A549 (cell line): ENCODE measurements at regions not wholly inside any gene's neighbourhood (a gene's known extent, or its start where the extent isn't known, plus 50 kb on each side); places are given as distances from the start of the nearest gene placed in this dataset.

ENCODE experiments used
- ATAC-seq, 2 experiments: fragments of 200-7000 bp in 1 of 2; fragments of >200 bp in 1 of 2; cut with Nextera tagmentation in 1 of 2; cut with Tn5 transposase in 1 of 2; 3 replicates each; pipeline versions ENCODE4 v1.8.0 to v1.9.1; 2018 to 2020; ENCODE audit warnings: mild to moderate bottlenecking in 1 of 2, moderate library complexity in 1 of 2
- CTCF ChIA-PET: fragments of 300-600 bp; sonication (Branson Sonifier 250); formaldehyde crosslinking; extraction: SDS; loops from one replicate; lab custom pipeline; 2021; ENCODE audit warnings: antibody characterized with exemption, inconsistent platforms; lab: Yijun Ruan, JAX
- POLR2A ChIA-PET: fragments of 350-600 bp; formaldehyde crosslinking; extraction: SDS; loops from one replicate; lab custom pipeline; 2021; ENCODE audit warnings: antibody characterized with exemption, inconsistent platforms; lab: Yijun Ruan, JAX
- DNase-seq, 2 experiments: peaks; one replicate each; pipeline versions ENCODE4 v3.0.0 to v3.0.0-alpha.2; 2011 to 2016; ENCODE audit warnings: low read depth in 1 of 2, low spot score in 1 of 2
- FAIRE-seq: peaks from 2 replicates; lab custom pipeline; 2011; peaks lifted over from hg19 to GRCh38; lab: Jason Lieb, UNC
- H3K27ac ChIP-seq, 2 experiments: fragments of >200 bp; sonication (Bioruptor Twin); formaldehyde crosslinking; 3 replicates each; pipeline ENCODE4 v1.5.1; 2016 to 2017
- H3K4me1 ChIP-seq: fragments of >200 bp; sonication (Bioruptor Twin); formaldehyde crosslinking; 3 replicates; pipeline ENCODE4 v1.6.1; 2016
- H3K4me2 ChIP-seq: fragments of >200 bp; sonication (Bioruptor Twin); formaldehyde crosslinking; 3 replicates; pipeline ENCODE4 v1.6.1; 2016
- H3K4me3 ChIP-seq: fragments of >200 bp; sonication (Bioruptor Twin); formaldehyde crosslinking; 3 replicates; pipeline ENCODE4 v1.5.1; 2016
- H3K9me3 ChIP-seq: fragments of >200 bp; sonication (Bioruptor Twin); formaldehyde crosslinking; 3 replicates; pipeline ENCODE4 v1.6.1; 2016
- ATOH8 ChIP-seq: fragments of 250-450 bp; sonication (Bioruptor Pico); IDR thresholded peaks from 2 replicates; pipeline ENCODE4 v1.5.0; 2020; ENCODE audit warnings: low read depth, mild to moderate bottlenecking, moderate library complexity
- BHLHE40 ChIP-seq: IDR thresholded peaks from 2 replicates; pipeline ENCODE4 v1.6.1; 2012; ENCODE audit warnings: low read depth, low read length, inconsistent platforms
- CBX8 ChIP-seq: fragments of 200-600 bp; sonication (generic); IDR thresholded peaks from 2 replicates; pipeline ENCODE4 v1.6.1; 2016
- CHD4 ChIP-seq: fragments of 200-600 bp; sonication (generic); IDR thresholded peaks from 2 replicates; pipeline ENCODE4 v1.6.1; 2016; ENCODE audit warnings: antibody characterized with exemption, mild to moderate bottlenecking, borderline replicate concordance
- ESRRA ChIP-seq: fragments of 150-350 bp; IDR thresholded peaks from 2 replicates; pipeline ENCODE4 v1.6.1; 2014; ENCODE audit warnings: mild to moderate bottlenecking, low read length, borderline replicate concordance
- FOSB ChIP-seq: fragments of 250-450 bp; sonication (Bioruptor Pico); IDR thresholded peaks from 2 replicates; pipeline ENCODE4 v1.5.0; 2020; ENCODE audit warnings: mild to moderate bottlenecking, moderate library complexity
- FOXS1 ChIP-seq: fragments of 250-450 bp; sonication (Bioruptor Pico); IDR thresholded peaks from 2 replicates; pipeline ENCODE4 v1.5.0; 2020; ENCODE audit warnings: mild to moderate bottlenecking, moderate library complexity
- GATA3 ChIP-seq: IDR thresholded peaks from 2 replicates; pipeline ENCODE4 v1.6.1; 2012; ENCODE audit warnings: borderline replicate concordance
- HDAC2 ChIP-seq: fragments of 200-600 bp; sonication (generic); IDR thresholded peaks from 2 replicates; pipeline ENCODE4 v1.6.1; 2016
- HES2 ChIP-seq: fragments of >200 bp; sonication (Bioruptor Twin); formaldehyde crosslinking; IDR thresholded peaks from 2 replicates; pipeline ENCODE4 v1.6.1; 2016
- HMGXB4 ChIP-seq: fragments of 250-450 bp; sonication (Bioruptor Pico); IDR thresholded peaks from 2 replicates; pipeline ENCODE4 v1.5.0; 2021; ENCODE audit warnings: mild to moderate bottlenecking, moderate library complexity, borderline replicate concordance
- HOXB13 ChIP-seq: fragments of 250-450 bp; sonication (Bioruptor Pico); IDR thresholded peaks from 2 replicates; pipeline ENCODE4 v1.5.0; 2020; ENCODE audit warnings: low read depth, mild to moderate bottlenecking, moderate library complexity
- HOXB5 ChIP-seq: fragments of 250-450 bp; sonication (Bioruptor Pico); IDR thresholded peaks from 2 replicates; pipeline ENCODE4 v1.5.0; 2020; ENCODE audit warnings: mild to moderate bottlenecking, moderate library complexity
- JUNB ChIP-seq: fragments of >200 bp; sonication (Bioruptor Twin); formaldehyde crosslinking; IDR thresholded peaks from 2 replicates; pipeline ENCODE4 v1.6.1; 2016
- KDM5A ChIP-seq: fragments of 200-600 bp; sonication (generic); IDR thresholded peaks from 2 replicates; pipeline ENCODE4 v1.6.1; 2016; ENCODE audit warnings: antibody characterized with exemption, mild to moderate bottlenecking
- MAX ChIP-seq: IDR thresholded peaks from 2 replicates; pipeline ENCODE4 v1.6.1; 2012
- MAZ ChIP-seq: fragments of 150-350 bp; IDR thresholded peaks from 2 replicates; pipeline ENCODE4 v1.6.1; 2014; ENCODE audit warnings: antibody characterized with exemption, low read depth, low read length, borderline replicate concordance
- MYC ChIP-seq: IDR thresholded peaks from 2 replicates; pipeline ENCODE4 v1.6.1; 2012; ENCODE audit warnings: mild to moderate bottlenecking, inconsistent platforms, low read length, improper control_type of control experiment, borderline replicate concordance
- NR3C1 ChIP-seq: fragments of >200 bp; sonication (Bioruptor Twin); formaldehyde crosslinking; IDR thresholded peaks from 3 replicates; pipeline ENCODE4 v1.6.1; 2017
- PBX3 ChIP-seq: IDR thresholded peaks from 2 replicates; pipeline ENCODE4 v1.6.1; 2012
- RARB ChIP-seq: fragments of 250-450 bp; sonication (Bioruptor Pico); IDR thresholded peaks from 2 replicates; pipeline ENCODE4 v1.8.0; 2021; ENCODE audit warnings: mild to moderate bottlenecking, moderate library complexity
- REST ChIP-seq: fragments of 200-600 bp; sonication (generic); IDR thresholded peaks from 2 replicates; pipeline ENCODE4 v1.6.1; 2016; ENCODE audit warnings: antibody characterized with exemption, mild to moderate bottlenecking, moderate library complexity
- RNF2 ChIP-seq: fragments of 200-600 bp; sonication (generic); IDR thresholded peaks from 2 replicates; pipeline ENCODE4 v1.6.1; 2016; ENCODE audit warnings: low read depth, mild to moderate bottlenecking, antibody characterized with exemption, moderate library complexity, borderline replicate concordance
- SMC3 ChIP-seq: fragments of >200 bp; sonication (Bioruptor Twin); formaldehyde crosslinking; IDR thresholded peaks from 3 replicates; pipeline ENCODE4 v1.6.1; 2018; ENCODE audit warnings: inconsistent platforms
- SREBF2 ChIP-seq: fragments of 450-650 bp; IDR thresholded peaks from 2 replicates; pipeline ENCODE4 v1.6.1; 2014; ENCODE audit warnings: mild to moderate bottlenecking, moderate library complexity
- TFCP2L1 ChIP-seq: fragments of 250-450 bp; sonication (Bioruptor Pico); IDR thresholded peaks from 2 replicates; pipeline ENCODE4 v1.5.0; 2021; ENCODE audit warnings: mild to moderate bottlenecking
- ZC3H11A ChIP-seq: fragments of 450-650 bp; IDR thresholded peaks from 2 replicates; pipeline ENCODE4 v1.6.1; 2014; ENCODE audit warnings: antibody characterized with exemption, mild to moderate bottlenecking
- ZNF302 ChIP-seq: fragments of 250-450 bp; sonication (Bioruptor Pico); IDR thresholded peaks from 2 replicates; pipeline ENCODE4 v1.9.0; 2021; ENCODE audit warnings: inconsistent platforms, mild to moderate bottlenecking, moderate library complexity
- WGBS: methylation state at CpG from one replicate; pipeline ENCODE4 v1.1.6; 2017; ENCODE audit errors: missing lambda C conversion rate; 5-methylcytosine and 5-hydroxymethylcytosine counted together

- Histone ChIP-seq H3K4me2 (no peak overlapping the region), H3K4me1 (no peaks in the 10 kb centered on the region), H3K4me3 (no peak overlapping the region), H3K27ac (no peak overlapping the region), H3K9me3 (no peaks in the 10 kb centered on the region)
- TF ChIP-seq ATOH8 (CRISPR knock-in tag) (no peak), CBX8 (no peak), HDAC2 (no peak), HOXB13 (CRISPR knock-in tag) (no peak), HMGXB4 (CRISPR knock-in tag) (no peak), TFCP2L1 (CRISPR knock-in tag) (no peak), ZNF302 (CRISPR knock-in tag) (no peak), RARB (no peak), HOXB5 (CRISPR knock-in tag) (no peak), CHD4 (no peak), FOXS1 (CRISPR knock-in tag) (no peak), BHLHE40 (no peak), MYC (no peak), SREBF2 (no peak), NR3C1 (no peak), HES2 (no peak), MAX (no peak), SMC3 (no peak), FOSB (CRISPR knock-in tag) (no peak), GATA3 (no peak)
- POLR2A ChIA-PET: no interaction called here
- 17% methylated on average over 10 of the region's 11 CpGs for WGBS
- ATAC-seq (no peak), DNase-seq (no peak), FAIRE-seq (no peak)
- CTCF ChIA-PET: no interaction called here
These were observed 357.2 kb downstream of the SH2D4B start for GRCh38 chr10:80894797-80895467.

- FAIRE-seq (no peak), ATAC-seq (no peak)
- CTCF ChIA-PET: interaction anchor here (1.4 kb wide), 1 partner anchor 28 kb away, joined by 3 read pairs; no protein-coding TSS in a partner anchor
These were observed 358.4 kb downstream of the SH2D4B start for GRCh38 chr10:80896076-80896475.

More at GRCh38 chr10:80896076-80896475, 358.4 kb downstream of the SH2D4B start:
- no peaks in the 10 kb centered on the region for H3K9me3 ChIP-seq
- no peak overlapping the region for H3K4me3 ChIP-seq
- WGBS: 12% methylated on average over 5 of the region's 5 CpGs
- H3K4me1 ChIP-seq: no peaks in the 10 kb centered on the region
- TF ChIP-seq ESRRA: no peak
- no peak for TF ChIP-seq RNF2
- TF ChIP-seq HOXB5 (CRISPR knock-in tag): no peak
- TF ChIP-seq ZC3H11A: no peak
- no peak for TF ChIP-seq CBX8
- no peak for TF ChIP-seq JUNB
- no peak for TF ChIP-seq KDM5A
- TF ChIP-seq HOXB13 (CRISPR knock-in tag): no peak
- no peak for TF ChIP-seq ZNF302 (CRISPR knock-in tag)
- TF ChIP-seq MAZ: no peak
- no peak for TF ChIP-seq NR3C1
- TF ChIP-seq SMC3: no peak
- TF ChIP-seq FOXS1 (CRISPR knock-in tag): no peak
- no peak for TF ChIP-seq REST
- TF ChIP-seq HES2: no peak
- no peak for TF ChIP-seq PBX3
- TF ChIP-seq, all 56 proteins: peak for 0
- no peak for DNase-seq
- H3K27ac ChIP-seq: no peak overlapping the region
- POLR2A ChIA-PET: no interaction called here
- no peak overlapping the region for H3K4me2 ChIP-seq
